ENCODE measurements at regions not wholly inside any gene's neighbourhood (a gene's known extent, or its start where the extent isn't known, plus 50 kb on each side); places are given as distances from the start of the nearest gene placed in this dataset.
"Not testable (repeated sequence)": the region's sequence is repeated elsewhere in the genome, so short reads cannot be mapped to it uniquely, and the experiment has no call there.

DNA sequence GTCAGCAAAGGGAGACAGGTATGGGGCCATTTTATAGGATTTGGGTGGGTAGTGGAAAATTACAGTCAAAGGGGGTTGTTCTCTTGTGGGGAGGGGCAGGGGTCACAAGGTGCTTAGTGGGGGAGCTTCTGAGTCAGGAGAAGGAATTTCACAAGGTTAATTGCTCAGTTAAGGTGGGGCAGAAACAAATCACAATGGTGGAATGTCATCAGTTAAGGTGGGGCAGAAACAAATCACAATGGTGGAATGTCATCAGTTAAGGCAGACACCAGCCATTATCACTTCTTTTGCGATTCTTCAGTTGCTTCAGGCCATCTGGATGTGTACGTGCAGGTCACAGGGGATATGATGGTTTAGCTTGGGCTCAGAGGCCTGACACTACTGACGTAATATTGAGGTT lies 1077.6 kb downstream of the DNAJB9 start:
- not testable (repeated sequence) for DNase-seq

DNA sequence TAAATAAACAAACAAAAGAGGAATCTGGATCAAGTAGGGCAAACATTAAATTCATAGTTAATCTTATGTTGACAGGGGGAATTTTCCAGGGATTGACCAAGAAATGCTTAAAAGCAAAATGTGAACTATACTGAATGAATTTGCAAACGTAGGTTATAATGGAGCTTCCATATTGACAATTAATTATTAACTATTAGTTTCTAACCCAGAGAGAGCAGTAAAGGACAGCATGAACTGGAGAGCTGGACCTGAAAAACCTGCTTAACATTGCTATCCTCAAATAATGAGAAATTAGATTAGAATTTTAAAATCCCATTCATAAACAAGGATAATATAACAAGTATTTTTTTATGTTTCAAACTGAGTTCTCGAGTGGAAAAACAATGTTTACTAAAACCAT lies 1089.6 kb downstream of the DNAJB9 start:
- DNase-seq: no peak

DNA sequence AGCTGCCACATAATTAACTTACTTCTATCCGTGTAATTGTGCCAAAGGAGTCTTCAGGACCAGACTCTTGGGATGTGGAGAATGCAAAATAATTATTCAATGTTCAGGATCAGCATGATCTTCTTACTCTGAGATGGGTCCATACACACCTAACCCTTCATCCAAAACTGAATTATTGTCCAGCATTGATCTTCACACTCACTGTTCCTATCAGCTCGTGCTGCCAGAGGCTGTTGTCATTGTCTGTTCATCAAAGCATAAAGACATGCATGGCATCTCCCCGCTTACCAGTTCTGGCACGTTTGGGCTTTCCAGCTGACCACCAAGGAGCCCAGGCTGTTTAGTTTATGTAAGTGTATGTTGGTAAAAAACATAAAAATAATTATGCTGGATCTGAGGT lies 1090.7 kb downstream of the DNAJB9 start:
- no peak for DNase-seq

DNA sequence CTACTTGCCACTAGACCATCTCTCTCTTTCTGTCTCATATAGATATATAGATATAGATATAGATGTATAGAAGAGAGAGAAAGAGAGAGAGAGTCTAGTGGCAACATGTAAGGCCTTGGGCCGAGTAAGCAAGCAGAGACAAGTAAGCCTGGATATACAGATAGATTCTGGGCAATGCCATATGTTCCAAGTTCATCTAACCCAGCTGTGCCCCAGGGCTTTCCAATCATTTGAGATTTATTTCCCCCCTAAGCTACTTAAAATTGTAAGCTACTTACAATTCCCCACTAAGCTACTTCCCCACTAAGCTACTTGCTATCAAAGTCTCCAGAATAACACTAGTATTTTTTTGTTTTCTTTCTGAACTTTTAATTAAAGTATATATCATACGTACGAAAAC lies 1094.1 kb downstream of the DNAJB9 start:
- DNase-seq: no peak

DNA sequence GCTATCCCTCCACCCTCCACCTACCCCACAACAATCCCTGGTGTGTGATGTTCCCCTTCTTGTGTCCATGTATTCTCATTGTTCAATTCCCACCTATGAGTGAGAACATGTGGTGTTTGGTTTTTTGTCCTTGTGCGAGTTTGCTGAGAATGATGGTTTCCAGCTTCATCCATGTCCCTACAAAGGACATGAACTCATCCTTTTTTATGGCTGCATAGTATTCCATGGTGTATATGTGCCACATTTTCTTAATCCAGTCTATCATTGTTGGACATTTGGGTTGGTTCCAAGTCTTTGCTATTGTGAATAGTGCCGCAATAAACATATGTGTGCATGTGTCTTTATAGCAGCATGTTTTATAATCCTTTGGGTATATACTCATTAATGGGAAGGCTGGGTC lies 1117.6 kb downstream of the DNAJB9 start:
- DNase-seq: not testable (repeated sequence)

DNA sequence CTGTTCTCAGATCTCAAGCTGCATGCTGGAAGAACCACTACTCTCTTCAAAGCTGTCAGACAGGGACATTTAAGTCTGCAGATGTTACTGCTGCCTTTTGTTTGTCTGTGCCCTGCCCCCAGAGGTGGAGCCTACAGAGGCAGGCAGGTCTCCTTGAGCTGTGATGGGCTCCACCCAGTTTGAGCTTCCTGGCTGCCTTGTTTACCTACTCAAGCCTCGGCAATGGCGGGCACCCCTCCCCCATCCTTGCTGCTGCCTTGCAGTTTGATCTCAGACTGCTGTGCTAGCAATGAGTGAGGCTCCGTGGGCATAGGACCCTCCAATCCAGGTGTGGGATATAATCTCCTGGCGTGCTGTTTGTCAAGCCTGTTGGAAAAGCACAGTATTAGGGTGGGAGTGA lies 1122.9 kb downstream of the DNAJB9 start:
- not testable (repeated sequence) for DNase-seq

DNA sequence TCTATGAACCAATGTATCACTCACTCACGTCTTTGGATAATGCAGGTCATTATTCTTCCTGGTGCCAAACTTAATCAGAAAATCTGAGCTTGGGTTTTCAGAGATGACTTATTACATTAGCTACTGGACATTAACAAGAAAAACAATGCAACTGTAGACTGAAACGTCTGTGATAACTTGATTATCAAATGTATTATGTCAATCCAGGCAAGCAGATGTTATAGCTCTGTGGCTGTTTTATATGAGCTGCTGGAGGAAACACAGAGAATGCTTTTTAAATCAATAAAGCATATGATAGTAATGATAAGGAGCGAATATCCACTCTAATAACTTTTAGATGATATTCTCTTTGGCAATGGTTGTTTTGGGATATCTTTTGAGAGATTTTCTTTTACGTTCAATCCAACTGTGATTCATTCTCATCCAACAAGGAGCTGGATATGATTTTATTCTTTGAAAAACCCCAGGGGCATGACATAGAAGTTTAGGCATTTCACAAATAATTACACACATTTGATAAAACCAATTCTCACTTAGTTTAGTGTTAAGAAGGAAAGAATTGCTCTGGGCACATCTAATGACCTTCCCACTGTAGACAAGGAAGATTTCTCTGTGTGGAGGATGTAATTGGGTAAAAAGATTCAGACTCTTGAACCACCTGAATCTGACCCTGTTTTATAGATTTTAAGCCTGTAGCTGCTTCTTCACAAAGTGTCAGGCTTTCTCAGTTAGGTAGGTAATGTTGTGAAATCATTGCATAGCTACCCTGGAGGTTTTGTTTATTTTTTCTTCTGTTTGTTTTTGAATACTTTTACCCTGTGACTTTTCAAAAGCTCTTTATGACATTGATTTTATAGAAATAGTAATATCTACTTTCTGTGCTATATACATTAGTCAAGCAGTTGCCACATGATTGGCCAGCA lies 1124.7 kb downstream of the DNAJB9 start:
- DNase-seq: no peak

DNA sequence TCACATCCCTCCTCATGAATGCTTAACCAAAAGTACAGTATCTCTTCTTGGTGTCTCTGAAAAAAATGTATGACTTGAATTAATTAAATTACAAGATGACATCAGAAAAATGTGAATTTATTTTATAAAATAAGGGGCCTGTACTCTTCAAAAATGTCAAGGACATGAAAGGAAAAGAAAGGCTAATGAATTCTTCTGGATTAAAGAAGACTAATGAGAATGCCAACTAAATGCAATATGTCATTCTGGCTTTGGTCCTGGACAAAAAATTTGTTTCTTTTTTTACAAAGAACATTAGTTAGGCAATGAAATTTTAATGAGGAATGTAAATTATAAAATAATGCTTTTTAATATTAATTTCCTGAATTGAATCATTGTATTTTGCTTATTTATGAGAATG lies 1125.7 kb downstream of the DNAJB9 start:
- no peak for DNase-seq

DNA sequence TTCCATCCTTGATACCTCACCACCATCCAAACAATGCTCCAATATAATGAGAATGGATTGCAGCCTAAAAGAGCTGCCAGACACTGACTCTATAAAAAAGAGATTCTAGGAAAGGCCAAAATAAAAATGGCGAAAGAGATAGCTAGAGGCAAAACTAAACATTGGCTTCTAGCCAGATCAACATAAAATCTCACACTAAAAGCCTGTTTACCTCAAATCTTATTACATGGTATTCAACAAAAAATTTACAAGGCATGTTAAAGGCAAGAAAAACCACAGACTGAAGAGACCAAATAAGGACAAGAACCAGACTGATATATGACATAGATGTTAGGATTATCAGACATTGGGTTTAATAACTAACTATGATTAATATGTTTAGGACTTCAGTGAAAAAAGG lies 1127.0 kb downstream of the DNAJB9 start:
- no peak for DNase-seq

DNA sequence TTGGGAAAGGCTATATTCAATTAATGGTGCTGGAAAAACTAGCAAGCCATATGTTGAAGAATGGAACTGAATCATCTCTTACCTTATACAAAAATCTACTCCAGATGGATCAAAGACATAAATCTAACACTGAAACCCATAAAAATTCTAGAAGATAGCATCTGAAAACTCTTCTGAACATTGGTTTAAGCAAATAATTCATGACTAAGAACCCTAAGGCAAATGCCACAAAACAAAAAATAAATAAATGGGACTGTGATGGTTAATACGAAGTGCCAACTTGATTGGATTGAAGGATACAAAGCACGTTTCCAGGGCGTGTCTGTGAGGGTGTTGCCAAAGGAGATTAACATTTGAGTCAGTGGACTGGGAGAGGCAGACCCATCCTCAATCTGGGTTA lies 1130.0 kb downstream of the DNAJB9 start:
- no peak for DNase-seq

DNA sequence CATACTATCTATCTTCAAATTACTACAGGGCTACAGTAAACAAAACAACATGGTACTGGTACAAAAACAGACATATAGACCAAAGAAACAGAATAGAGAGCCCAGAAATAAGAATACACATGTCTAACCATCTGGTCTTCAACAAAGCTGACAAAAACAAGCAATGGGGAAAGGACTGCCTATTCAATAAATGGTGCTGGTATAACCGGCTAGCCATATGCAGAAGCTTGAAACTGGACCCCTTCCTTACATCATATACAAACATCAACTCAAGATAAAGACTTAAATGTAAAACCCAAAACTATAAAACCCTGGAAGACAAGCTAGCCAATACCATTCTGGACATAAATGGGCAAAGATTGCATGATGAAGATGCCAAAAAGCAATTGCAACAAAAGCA lies 1143.7 kb downstream of the DNAJB9 start:
- DNase-seq: no peak

DNA sequence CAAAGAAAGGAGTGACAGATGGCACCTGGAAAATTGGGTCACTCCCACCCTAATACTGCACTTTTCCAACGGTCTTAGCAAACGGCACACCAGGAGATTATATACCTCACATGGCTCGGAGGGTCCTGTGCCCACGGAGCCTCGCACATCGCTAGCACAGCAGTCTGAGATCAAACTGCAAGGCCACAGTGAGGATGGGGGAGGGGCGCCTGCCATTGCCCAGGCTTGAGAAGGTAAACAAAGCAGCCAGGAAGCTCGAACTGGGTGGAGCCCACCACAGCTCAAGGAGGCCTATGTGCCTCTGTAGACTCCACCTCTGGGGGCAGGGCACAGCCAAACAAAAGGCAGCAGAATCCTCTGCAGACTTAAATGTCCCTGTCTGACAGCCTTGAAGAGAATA lies 1149.7 kb downstream of the DNAJB9 start:
- not testable (repeated sequence) for DNase-seq

DNA sequence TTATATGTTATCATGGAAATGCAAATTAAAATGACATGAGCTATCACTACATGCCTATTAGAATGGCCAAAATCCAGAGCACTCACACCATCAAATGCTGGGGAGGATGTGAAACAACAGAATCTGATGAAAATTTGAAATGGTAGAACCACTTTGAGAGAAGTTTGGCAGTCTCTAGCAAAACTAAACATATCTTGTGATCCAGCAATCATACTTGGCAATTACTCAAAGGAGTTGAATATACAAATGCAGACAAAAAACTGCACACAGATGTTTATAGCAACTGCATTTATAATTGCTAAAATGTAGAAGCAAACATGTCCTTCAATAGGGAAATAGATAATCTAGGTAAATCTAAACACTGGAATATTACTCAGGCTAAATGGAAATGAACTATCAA lies 1164.9 kb downstream of the DNAJB9 start:
- DNase-seq: no peak

DNA sequence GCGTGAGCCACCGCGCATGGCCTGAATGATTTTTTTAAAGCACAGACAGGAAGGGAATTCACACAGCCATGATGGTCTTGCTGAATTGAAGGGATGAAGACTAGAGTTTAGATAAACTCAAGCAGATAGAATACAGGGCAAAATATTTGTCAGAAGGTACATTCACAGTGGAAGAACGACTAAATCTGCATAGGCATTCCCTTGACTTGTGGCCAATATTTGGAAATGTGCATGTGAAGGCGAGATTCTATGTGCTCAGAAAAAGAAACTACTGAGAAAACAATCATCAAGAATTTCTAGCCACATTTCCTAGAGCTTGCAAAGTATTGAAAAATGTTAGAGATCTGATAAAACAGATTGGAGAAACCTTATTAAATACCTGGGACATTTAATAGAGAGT lies 1166.2 kb downstream of the DNAJB9 start:
- no peak for DNase-seq

DNA sequence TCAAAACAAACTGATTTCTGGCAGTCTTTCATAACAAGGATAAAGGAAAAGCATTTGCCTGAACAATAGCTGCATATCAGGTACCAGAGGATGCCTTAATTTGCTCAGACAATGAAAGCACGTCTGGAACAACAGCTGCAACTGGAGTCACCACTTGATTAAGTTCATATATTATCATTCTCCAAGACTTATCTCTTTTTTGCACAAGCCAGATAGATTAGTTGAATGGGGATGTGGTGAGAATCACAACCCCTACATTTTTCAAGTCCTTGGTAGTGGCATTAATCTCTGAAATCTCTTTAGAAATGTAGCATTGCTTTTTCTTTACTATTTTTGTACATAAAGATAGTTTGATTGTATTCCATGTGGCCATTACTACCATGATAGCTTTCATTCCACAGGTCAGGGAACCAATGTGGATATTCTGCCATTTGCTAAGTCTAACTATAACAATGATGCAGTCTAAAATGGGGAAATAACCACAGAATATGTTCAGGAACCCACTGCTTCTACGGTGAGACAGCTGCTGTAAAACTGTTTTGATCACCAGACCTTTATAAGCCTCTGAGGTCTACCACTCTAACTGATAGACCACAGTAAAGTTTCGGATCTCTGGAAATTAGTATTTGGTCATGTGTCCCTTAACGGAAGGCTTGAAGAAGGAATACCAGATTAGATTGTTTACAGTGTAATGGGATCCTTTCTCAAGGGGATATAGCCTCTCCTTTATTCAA lies 1176.2 kb downstream of the DNAJB9 start:
- no peak for DNase-seq

DNA sequence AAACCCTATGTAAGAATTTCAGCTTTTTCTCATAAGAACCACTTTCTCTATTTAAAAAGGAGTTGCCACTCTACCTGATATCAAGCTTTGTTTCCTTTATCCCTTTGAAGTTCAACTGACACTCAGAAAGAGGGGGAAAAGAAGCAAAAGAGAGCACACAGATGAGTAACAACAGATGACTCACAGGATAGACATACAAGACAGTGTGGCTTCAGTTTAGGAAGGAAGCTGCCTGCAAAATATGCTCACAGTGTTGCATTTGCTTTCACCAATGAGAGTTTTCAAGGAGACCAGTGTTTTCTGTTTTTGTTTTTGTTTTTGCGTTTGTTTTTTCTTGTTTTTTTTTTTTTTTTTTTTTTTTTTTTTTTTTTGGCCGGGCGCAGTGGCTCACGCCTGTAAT lies 1181.6 kb downstream of the DNAJB9 start:
- no peak for DNase-seq

DNA sequence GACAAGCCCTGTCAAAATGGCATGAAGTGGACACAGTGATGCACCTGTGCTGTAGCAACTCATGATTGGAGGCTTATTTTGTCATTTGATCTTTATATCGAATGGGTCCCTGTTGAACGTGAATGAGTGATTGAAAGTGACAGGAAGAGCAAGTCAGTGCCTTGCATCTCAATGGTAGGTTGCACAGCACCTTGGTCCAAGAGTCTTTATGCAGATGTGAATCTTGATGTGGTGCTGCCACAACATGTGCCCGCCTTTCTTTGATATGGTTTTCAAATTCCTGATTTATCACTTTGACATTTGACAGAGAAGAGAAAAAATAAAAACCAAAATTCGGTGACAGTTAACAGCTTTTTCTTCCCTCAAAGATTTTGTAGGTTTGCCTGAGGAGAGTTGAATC lies 1182.4 kb downstream of the DNAJB9 start:
- no peak for DNase-seq

DNA sequence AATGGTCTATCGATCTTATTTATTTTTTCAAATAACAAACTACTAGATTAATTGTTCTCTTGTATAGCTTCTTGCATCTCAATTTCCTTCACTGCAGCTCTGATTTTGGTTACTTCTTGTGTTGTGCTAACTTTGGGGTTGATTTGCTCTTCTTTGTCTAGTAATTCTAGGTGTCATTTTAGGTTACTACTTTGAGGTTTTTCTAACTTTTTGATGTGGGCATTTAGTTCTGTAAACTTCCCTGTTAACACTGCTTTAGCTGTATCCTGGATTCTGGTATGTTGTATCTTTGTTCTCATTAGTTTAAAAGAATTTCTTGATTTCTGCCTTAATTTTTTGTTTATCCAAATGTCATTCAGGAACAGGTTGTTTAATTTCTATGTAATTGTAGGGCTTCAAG lies 1188.0 kb downstream of the DNAJB9 start:
- DNase-seq: no peak

DNA sequence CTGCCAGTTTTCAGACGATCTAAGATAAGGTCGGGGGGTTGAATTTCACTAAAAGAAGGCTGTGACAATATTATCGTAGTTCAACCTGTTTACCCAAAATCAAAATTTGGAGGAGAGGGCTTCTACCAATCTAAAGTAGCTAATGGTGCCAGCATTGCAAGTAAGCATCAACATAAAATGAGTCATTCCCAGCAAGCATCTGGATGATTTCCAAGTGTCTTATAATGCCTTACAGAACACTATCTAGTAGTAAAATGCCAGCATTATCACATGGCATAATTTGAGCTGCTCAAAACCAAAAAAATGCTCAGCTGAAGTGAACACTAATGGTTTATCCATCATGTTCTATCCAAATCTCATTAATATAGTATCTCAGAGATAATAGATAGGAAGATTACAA lies 1193.9 kb downstream of the DNAJB9 start:
- no peak for DNase-seq

DNA sequence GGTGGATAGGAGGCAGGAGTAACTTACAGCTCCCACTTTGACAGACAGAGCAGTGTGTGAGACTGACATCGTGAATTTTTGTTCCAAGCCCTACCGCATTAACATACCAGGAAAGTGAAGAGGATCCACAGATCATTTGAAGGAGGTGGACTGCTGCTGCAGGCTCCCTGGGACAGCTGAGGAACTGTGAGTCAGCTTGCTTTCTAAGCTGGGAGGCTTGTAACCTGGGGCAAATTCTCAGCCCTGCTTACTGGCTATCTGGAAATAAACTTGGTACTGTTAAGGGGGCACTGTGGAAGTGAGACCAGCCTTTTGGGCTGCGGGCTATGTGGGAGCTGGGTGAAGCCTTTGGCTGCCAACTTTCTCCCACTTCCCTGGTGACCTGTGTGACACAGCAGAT lies 1202.5 kb downstream of the DNAJB9 start:
- no peak for DNase-seq

DNA sequence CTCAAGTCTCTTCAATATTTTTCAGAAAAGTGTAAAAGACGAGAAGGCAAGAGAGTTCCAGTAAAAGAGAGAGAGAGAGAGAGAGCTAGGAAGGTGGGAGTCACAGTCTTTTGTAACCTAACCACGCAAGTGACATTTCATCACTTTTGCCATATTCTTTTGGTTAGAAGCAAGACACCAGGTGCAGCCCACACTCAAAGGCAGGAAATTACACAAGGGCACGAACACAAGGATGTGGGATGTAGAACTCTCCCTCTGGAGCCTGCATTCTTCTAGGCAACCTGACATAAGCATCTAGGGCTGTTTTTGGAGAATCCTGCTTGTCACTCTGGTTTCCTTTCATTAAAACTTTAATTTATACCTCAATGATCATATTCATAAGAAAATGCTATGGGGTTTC lies 1213.1 kb downstream of the DNAJB9 start:
- DNase-seq: no peak

DNA sequence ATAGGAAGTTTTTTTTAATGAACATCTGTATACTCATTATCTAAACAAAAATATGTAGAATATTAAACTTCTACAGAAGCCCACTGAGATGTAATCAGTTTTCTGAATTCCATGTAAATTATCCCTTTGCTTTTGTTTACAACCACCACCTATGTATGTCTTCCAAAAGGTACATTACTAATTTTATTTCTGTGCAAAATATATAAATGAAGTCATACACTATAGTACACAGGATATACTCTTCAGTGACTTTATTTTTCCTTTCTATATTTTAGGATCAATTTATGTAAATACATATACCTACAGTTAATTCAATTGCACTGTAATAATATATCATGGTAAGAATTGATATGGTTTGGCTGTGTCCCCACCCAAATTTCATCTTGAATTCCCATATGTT lies 1236.9 kb downstream of the DNAJB9 start:
- no peak for DNase-seq

DNA sequence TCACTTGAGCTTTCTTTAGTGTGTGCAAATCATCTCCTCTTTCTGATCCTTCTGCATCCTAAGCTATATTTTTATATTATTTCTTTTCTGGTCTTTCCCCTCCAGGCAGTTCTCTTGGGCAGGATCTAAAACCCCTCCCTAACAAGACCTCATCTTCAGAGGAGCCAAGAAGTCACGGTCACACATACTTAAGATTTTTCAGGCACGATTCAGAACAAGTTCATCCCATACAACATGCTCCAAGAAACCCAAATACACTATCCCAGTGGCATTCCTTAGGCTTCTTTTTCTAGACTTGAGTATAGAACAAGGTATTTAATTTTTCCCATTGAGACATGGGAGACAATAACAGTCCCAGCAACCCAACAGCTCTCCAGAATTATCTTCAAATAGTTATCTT lies 1251.5 kb downstream of the DNAJB9 start:
- no peak for DNase-seq

DNA sequence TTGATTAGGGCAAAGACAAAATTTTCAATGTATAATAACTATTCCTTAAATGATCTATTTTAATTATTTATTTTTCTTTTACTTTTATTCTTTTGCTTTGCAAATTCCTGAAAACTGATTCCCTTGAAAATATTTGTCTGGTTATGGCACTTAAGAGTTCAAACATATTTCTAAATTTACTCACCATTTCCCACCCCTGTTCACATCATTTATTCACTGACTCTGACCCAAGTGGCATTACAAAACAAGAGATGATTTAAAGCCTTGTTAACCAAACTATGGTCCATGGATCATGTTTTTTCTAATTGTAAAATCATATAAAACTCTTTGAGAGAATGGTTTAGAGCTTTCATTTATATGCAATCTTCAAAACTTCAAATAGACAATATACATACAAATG lies 1256.1 kb upstream of the LRRN3 start:
- DNase-seq: no peak

All from stimulated activated naive CD4-positive, alpha-beta T cell (primary cell).